ENCODE measurements at regions not wholly inside any gene's neighbourhood (a gene's known extent, or its start where the extent isn't known, plus 50 kb on each side); places are given as distances from the start of the nearest gene placed in this dataset.

DNA sequence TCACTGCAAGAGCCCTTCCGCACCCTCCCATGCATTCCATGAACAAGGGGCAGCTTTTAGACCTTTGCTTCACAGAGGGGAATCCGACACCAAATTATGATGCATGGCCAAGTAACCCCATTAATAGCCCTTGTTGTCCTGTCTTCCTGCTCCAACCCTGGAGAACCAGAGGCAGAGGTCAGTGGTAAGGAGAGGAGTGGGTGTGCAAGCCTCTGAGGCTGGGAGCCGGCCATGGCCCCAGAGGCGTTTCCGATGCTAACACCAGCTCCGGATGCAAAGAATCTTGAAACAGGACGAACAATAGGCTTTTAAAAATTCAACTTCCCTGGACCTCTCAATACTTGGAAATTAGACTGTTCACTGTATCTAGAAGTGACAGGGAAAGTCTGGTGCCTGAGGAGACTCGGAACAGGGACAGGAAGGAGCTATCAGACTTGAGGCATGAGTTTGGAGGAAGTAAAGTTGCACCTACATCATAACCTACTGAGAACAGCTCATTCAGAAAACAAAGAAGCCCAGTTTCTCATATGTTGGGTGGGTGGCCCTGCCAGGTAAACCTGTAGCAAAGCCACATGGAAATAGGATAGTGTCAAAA is 101.2 kb upstream of the ERG start:
- TF ChIP-seq, protein P1, sequence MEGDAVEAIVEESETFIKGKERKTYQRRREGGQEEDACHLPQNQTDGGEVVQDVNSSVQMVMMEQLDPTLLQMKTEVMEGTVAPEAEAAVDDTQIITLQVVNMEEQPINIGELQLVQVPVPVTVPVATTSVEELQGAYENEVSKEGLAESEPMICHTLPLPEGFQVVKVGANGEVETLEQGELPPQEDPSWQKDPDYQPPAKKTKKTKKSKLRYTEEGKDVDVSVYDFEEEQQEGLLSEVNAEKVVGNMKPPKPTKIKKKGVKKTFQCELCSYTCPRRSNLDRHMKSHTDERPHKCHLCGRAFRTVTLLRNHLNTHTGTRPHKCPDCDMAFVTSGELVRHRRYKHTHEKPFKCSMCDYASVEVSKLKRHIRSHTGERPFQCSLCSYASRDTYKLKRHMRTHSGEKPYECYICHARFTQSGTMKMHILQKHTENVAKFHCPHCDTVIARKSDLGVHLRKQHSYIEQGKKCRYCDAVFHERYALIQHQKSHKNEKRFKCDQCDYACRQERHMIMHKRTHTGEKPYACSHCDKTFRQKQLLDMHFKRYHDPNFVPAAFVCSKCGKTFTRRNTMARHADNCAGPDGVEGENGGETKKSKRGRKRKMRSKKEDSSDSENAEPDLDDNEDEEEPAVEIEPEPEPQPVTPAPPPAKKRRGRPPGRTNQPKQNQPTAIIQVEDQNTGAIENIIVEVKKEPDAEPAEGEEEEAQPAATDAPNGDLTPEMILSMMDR (IDR thresholded peaks at IDR 0.05; ENCODE audit: insufficient read depth, low read length): no peak
- TF ChIP-seq POLR2AphosphoS5 (IDR thresholded peaks at IDR 0.05; ENCODE audit: low read depth) (no peak), GABPA (IDR thresholded peaks at IDR 0.05; ENCODE audit: low read depth) (no peak), SPI1 (IDR thresholded peaks at IDR 0.05; ENCODE audit: borderline replicate concordance, low read depth) (no peak)
- TF ChIP-seq, protein P2, sequence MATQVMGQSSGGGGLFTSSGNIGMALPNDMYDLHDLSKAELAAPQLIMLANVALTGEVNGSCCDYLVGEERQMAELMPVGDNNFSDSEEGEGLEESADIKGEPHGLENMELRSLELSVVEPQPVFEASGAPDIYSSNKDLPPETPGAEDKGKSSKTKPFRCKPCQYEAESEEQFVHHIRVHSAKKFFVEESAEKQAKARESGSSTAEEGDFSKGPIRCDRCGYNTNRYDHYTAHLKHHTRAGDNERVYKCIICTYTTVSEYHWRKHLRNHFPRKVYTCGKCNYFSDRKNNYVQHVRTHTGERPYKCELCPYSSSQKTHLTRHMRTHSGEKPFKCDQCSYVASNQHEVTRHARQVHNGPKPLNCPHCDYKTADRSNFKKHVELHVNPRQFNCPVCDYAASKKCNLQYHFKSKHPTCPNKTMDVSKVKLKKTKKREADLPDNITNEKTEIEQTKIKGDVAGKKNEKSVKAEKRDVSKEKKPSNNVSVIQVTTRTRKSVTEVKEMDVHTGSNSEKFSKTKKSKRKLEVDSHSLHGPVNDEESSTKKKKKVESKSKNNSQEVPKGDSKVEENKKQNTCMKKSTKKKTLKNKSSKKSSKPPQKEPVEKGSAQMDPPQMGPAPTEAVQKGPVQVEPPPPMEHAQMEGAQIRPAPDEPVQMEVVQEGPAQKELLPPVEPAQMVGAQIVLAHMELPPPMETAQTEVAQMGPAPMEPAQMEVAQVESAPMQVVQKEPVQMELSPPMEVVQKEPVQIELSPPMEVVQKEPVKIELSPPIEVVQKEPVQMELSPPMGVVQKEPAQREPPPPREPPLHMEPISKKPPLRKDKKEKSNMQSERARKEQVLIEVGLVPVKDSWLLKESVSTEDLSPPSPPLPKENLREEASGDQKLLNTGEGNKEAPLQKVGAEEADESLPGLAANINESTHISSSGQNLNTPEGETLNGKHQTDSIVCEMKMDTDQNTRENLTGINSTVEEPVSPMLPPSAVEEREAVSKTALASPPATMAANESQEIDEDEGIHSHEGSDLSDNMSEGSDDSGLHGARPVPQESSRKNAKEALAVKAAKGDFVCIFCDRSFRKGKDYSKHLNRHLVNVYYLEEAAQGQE (IDR thresholded peaks at IDR 0.05; ENCODE audit: insufficient replicate concordance, low read depth): no peak
